Fibroblast of skin of right biceps (primary cell): ENCODE measurements at regions not wholly inside any gene's neighbourhood (a gene's known extent, or its start where the extent isn't known, plus 50 kb on each side); places are given as distances from the start of the nearest gene placed in this dataset.

Experiments
- DNase-seq: peaks from one replicate; pipeline ENCODE4 v3.0.0-alpha.2; 2013

- no peak for DNase-seq
These were observed 205.3 kb upstream of the SYT4 start for GRCh38 chr18:43482600-43482999.

DNA sequence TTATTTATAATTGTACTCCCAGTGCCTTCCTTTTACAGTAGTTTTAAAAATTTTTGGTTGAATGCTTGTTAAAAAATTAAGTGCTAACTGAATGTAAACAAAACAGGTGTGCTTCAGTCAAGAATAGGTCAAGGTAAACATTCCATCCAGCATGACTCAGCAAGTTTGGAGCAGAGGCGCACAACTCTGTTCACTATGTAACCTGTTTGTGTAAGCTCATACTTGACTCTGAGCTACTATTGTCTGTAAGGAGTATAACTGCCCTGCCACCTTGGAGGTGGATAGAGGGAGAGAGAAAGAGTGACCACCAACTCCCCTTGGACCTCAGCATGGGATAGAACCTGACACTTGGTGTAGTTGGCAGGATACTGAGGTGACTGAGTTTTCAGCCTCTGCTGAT, 207.4 kb upstream of the SYT4 start:
- no peak for DNase-seq

- DNase-seq = no peak
These were observed 208.3 kb upstream of the SYT4 start for GRCh38 chr18:43485545-43485963.

GRCh38 chr18:43486462-43486861, 209.2 kb upstream of the SYT4 start:
- no peak for DNase-seq

DNA sequence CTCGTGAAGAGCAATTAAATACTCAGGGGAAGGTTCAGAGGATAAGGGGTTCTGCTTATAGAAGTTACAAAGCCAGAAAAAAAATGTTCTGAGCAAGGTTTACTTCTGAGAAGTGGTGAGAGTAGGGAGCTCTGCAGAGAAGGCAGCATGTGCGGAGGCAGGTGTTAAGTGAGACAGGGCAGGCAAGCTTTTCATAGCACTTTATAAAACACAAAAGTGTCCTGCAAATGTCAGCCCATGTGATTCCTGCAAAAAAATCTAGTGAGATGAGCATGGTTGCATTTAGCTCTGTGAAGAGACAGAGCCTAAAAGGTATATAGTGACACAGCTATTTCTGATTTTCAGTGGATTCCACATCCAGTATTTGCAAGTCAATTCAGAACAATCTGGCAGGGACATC, 223.8 kb upstream of the SYT4 start:
- DNase-seq = no peak

- DNase-seq = no peak
These were observed 229.6 kb upstream of the SYT4 start for GRCh38 chr18:43506935-43507334.

- no peak for DNase-seq
These were observed 230.7 kb upstream of the SYT4 start for GRCh38 chr18:43507842-43508481.

GRCh38 chr18:43514747-43515146, 237.5 kb upstream of the SYT4 start:
- no peak for DNase-seq

GRCh38 chr18:43515481-43515880, 238.2 kb upstream of the SYT4 start:
- no peak for DNase-seq

DNA sequence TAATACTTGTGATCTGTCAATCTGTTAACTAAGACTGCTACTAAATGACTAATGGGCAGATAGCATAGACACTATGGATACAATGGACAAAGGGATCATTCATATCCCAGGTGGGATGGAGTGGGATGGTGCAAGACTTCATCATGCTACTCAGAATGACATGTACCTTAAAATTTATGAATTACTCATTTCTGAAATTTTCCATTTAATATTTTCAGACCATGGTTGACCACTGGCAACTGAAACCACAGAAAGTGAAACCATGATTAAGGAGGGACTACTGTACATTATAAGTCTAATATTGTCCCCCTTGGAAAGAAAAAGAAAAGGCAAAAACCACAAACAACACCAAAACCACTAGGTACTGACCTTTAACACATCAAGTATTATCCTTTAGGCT, 247.0 kb upstream of the SYT4 start:
- DNase-seq = no peak

GRCh38 chr18:43525169-43525568, 247.9 kb upstream of the SYT4 start:
- DNase-seq = no peak

DNA sequence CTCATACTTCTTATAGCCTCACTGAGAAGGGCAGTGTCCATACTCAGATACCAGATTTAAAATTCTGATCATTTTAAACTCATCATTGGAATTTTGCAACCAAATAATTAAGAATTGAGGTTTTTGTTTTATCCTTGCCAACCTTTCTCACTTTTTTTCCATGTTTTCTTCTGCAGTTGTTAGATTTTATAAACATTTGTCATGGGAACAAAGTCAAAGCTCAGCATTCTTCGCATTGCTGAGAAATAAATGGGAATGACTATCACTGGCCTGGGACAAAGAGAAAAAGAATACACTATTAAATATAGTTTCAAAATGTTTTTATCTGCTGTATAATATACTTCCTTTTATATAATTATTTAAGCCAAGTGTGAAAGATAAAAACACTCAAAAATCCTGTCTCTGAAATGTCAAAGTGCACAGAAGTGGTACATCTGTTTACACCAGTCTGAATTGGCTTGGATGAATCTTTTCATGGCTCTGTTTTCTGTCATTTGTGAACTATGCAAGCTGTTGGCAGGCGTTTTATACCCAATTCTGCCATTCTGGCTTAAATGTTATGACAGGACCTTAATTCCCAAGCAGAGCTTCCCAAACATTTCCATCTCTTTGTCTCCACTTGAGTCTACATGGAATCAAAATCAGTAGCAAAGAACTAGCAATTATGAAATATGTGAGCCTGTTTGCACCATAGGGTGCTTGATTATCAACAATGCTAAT, 249.3 kb upstream of the SYT4 start:
- DNase-seq = peak; percentile 27

DNA sequence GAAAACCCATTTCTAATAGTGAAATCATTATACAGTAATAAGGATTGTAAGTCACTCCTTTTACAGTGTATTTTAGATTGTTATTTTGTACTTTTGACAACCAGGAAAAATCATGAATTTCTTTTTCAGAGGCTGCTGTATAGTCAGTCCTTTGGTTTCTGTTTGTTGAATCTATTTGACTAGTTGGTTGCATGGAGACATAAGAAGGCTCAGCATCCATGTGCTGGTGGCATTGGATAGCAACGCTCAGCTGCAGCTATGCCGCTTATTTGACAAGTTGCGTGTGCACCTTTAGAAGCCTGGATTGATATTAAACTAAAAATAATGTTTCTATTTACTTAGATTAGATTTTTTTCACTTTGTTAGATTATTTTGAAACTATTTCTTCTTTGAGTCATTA, 254.1 kb upstream of the SYT4 start:
- no peak for DNase-seq

DNA sequence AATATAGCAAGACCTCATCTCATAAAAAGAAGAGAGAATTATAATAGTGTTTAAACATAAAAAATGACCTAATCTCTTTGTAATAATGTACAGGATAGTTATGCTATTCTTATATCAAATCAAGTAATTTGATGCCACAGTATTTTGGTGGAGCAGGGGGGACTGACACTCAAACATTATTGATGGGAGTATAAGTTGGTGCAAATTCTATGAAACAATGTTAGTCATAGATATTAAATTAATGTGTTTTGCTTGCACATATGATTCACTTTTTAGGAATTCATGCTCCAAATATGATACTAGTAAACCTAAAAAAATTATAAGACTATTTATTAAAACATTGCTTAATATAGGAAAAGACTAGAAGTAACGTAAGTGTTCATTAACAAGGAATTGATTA, 256.1 kb upstream of the SYT4 start:
- DNase-seq = peak; percentile 20

GRCh38 chr18:43534511-43534910, 257.2 kb upstream of the SYT4 start:
- DNase-seq = peak; percentile 30

GRCh38 chr18:43539862-43540261, 262.6 kb upstream of the SYT4 start:
- peak; percentile 51 for DNase-seq

GRCh38 chr18:43542016-43542415, 264.7 kb upstream of the SYT4 start:
- DNase-seq = no peak

GRCh38 chr18:43543236-43543635, 265.9 kb upstream of the SYT4 start:
- no peak for DNase-seq

GRCh38 chr18:43547456-43547855, 270.2 kb upstream of the SYT4 start:
- no peak for DNase-seq

DNA sequence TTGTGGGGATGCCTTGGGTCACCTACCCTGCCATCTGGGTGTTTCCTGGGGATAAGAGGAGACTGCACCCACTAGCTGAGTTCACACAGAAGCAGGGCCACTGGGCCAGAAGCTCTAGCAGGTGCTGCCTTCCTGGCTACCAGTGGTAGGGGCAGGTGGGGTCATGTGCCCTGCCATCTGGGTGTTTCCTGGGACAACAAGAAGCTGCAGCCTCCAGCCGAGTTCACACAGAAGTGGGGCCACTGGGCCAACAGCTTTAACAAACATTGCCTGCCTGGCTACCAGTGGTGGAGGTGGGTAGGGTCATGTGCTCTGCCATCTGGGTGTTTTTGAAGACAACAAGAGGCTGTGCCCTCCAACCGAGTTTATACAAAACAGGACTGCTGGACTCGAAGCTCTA, 282.2 kb upstream of the SYT4 start:
- no peak for DNase-seq

GRCh38 chr18:43563780-43564179, 286.5 kb upstream of the SYT4 start:
- peak; percentile 34 for DNase-seq

- DNase-seq = no peak
These were observed 293.3 kb upstream of the SYT4 start for GRCh38 chr18:43570593-43570992.

- DNase-seq = peak; percentile 44
These were observed 293.9 kb upstream of the SYT4 start for GRCh38 chr18:43571078-43571689.

GRCh38 chr18:43572163-43572562, 294.9 kb upstream of the SYT4 start:
- no peak for DNase-seq
